ENCODE measurements at regions not wholly inside any gene's neighbourhood (a gene's known extent, or its start where the extent isn't known, plus 50 kb on each side); places are given as distances from the start of the nearest gene placed in this dataset.

GRCh38 chr7:89232-90019 lies 102.9 kb upstream of the FAM20C start:
- no peaks in the 10 kb centered on the region for H3K27me3 ChIP-seq (ENCODE audit: control insufficient read depth, insufficient read depth, low read length)
- no peaks in the 10 kb centered on the region for H3K9me3 ChIP-seq (ENCODE audit: control insufficient read depth in 2 of 2, low read length in 2 of 2)
- Mint-ChIP-seq H3K4me3 (no peak overlapping the region), H3K27me3 (no peaks in the 10 kb centered on the region), H3K27ac (no peak overlapping the region), H3K9me3 (no peaks in the 10 kb centered on the region), H3K36me3 (no peaks in the 10 kb centered on the region), H3K4me1 (peaks cover 0 to 5% (median 2%) of the 10 kb centered on the region in 4 donors)
- H3K27ac ChIP-seq (ENCODE audit: insufficient read depth, low read length, poor library complexity, severe bottlenecking): no peak overlapping the region
- no peaks in the 10 kb centered on the region for H3K4me1 ChIP-seq (ENCODE audit: control insufficient read depth, insufficient read depth, low read length, poor library complexity, severe bottlenecking)
- H3K36me3 ChIP-seq (ENCODE audit: control insufficient read depth, insufficient read depth, low read length): no peaks in the 10 kb centered on the region
- DNase-seq (no peak), ATAC-seq (ENCODE audit: low read depth in 2 of 2) (peak; percentile 17 to 23)
- H3K4me3 ChIP-seq (ENCODE audit: low read depth, low read length): no peak overlapping the region

- peak overlapping the region in 1 of 3 donors; percentile 26 for H3K27ac Mint-ChIP-seq
- peaks cover 0 to 2% (median 0%) of the 10 kb centered on the region in 7 donors for H3K9me3 Mint-ChIP-seq
- peak in 1 of 3 donors; percentile 40 for DNase-seq
- no peak for ATAC-seq (ENCODE audit: low read depth in 2 of 2)
- Histone ChIP-seq H3K27me3 (ENCODE audit: control insufficient read depth, insufficient read depth, low read length) (no peaks in the 10 kb centered on the region), H3K9me3 (ENCODE audit: control insufficient read depth in 2 of 2, low read length in 2 of 2) (no peaks in the 10 kb centered on the region), H3K4me1 (ENCODE audit: control insufficient read depth, insufficient read depth, low read length, poor library complexity, severe bottlenecking) (no peaks in the 10 kb centered on the region), H3K4me3 (ENCODE audit: low read depth, low read length) (no peak overlapping the region), H3K36me3 (ENCODE audit: control insufficient read depth, insufficient read depth, low read length) (no peaks in the 10 kb centered on the region), H3K27ac (ENCODE audit: insufficient read depth, low read length, poor library complexity, severe bottlenecking) (no peak overlapping the region)
- H3K27me3 Mint-ChIP-seq: no peaks in the 10 kb centered on the region
- no peaks in the 10 kb centered on the region for H3K36me3 Mint-ChIP-seq
- peaks cover 0 to 5% (median 2%) of the 10 kb centered on the region in 4 donors for H3K4me1 Mint-ChIP-seq
- no peak overlapping the region for H3K4me3 Mint-ChIP-seq
Observed at GRCh38 chr7:90111-91063, 102.0 kb upstream of the FAM20C start.

- H3K36me3 ChIP-seq (ENCODE audit: control insufficient read depth, insufficient read depth, low read length): no peaks in the 10 kb centered on the region
- H3K27me3 Mint-ChIP-seq: no peaks in the 10 kb centered on the region
- H3K4me3 ChIP-seq (ENCODE audit: low read depth, low read length): no peak overlapping the region
- no peak for DNase-seq
- H3K4me1 Mint-ChIP-seq: peaks cover 0 to 5% (median 2%) of the 10 kb centered on the region in 4 donors
- no peaks in the 10 kb centered on the region for H3K4me1 ChIP-seq (ENCODE audit: control insufficient read depth, insufficient read depth, low read length, poor library complexity, severe bottlenecking)
- no peak overlapping the region for H3K27ac ChIP-seq (ENCODE audit: insufficient read depth, low read length, poor library complexity, severe bottlenecking)
- ATAC-seq (ENCODE audit: low read depth in 2 of 2): no peak
- H3K27ac Mint-ChIP-seq: no peak overlapping the region
- H3K9me3 Mint-ChIP-seq: peaks cover 0 to 2% (median 0%) of the 10 kb centered on the region in 7 donors
- H3K36me3 Mint-ChIP-seq: no peaks in the 10 kb centered on the region
- H3K4me3 Mint-ChIP-seq: no peak overlapping the region
- peaks cover 0 to under 1% of the 10 kb centered on the region in 2 experiments for H3K9me3 ChIP-seq (ENCODE audit: control insufficient read depth in 2 of 2, low read length in 2 of 2)
- H3K27me3 ChIP-seq (ENCODE audit: control insufficient read depth, insufficient read depth, low read length): no peaks in the 10 kb centered on the region
Observed at GRCh38 chr7:91396-92175, 100.8 kb upstream of the FAM20C start.

DNA sequence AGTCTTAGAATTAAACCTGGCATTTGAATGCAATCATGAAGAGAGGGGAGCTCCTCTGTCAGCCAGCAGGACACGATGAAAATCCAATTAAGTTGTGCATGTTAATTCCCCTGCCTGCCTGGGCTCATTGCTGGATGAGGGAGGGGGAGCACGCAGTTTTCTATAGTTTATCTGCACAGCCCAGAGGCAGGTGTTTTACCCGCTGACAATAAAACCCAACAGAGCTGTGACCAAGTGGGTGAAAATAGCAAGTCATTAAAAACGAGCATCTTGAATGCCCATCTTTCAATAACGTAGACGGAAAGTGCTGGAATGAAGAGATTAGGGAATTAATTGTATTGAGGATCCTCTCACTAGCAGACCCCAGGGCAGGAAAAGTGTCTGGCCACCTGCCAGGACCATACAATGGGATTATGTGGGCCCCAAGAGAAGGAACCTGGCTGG lies 100.1 kb upstream of the FAM20C start:
- Mint-ChIP-seq H3K36me3 (no peaks in the 10 kb centered on the region), H3K27ac (no peak overlapping the region), H3K9me3 (peaks cover 0 to 4% (median 0%) of the 10 kb centered on the region in 7 donors), H3K4me3 (no peak overlapping the region), H3K4me1 (peaks cover 0 to 5% (median 2%) of the 10 kb centered on the region in 4 donors), H3K27me3 (no peaks in the 10 kb centered on the region)
- no peaks in the 10 kb centered on the region for H3K27me3 ChIP-seq (ENCODE audit: control insufficient read depth, insufficient read depth, low read length)
- no peak for ATAC-seq (ENCODE audit: low read depth in 2 of 2)
- no peaks in the 10 kb centered on the region for H3K4me1 ChIP-seq (ENCODE audit: control insufficient read depth, insufficient read depth, low read length, poor library complexity, severe bottlenecking)
- no peak for DNase-seq
- no peaks in the 10 kb centered on the region for H3K36me3 ChIP-seq (ENCODE audit: control insufficient read depth, insufficient read depth, low read length)
- H3K27ac ChIP-seq (ENCODE audit: insufficient read depth, low read length, poor library complexity, severe bottlenecking): no peak overlapping the region
- H3K9me3 ChIP-seq (ENCODE audit: control insufficient read depth in 2 of 2, low read length in 2 of 2): peaks cover 0 to 2% of the 10 kb centered on the region in 2 experiments
- no peak overlapping the region for H3K4me3 ChIP-seq (ENCODE audit: low read depth, low read length)

GRCh38 chr7:92888-93672 lies 99.3 kb upstream of the FAM20C start:
- Mint-ChIP-seq H3K27ac (no peak overlapping the region), H3K4me1 (peaks cover 0 to 5% (median 2%) of the 10 kb centered on the region in 4 donors), H3K4me3 (no peak overlapping the region), H3K27me3 (peaks cover under 1% of the 10 kb centered on the region), H3K9me3 (peaks cover 0 to 5% (median under 1%) of the 10 kb centered on the region in 7 donors), H3K36me3 (no peaks in the 10 kb centered on the region)
- peaks cover 1 to 3% of the 10 kb centered on the region in 2 experiments for H3K9me3 ChIP-seq (ENCODE audit: control insufficient read depth in 2 of 2, low read length in 2 of 2)
- H3K4me3 ChIP-seq (ENCODE audit: low read depth, low read length): no peak overlapping the region
- H3K36me3 ChIP-seq (ENCODE audit: control insufficient read depth, insufficient read depth, low read length): no peaks in the 10 kb centered on the region
- no peaks in the 10 kb centered on the region for H3K4me1 ChIP-seq (ENCODE audit: control insufficient read depth, insufficient read depth, low read length, poor library complexity, severe bottlenecking)
- H3K27ac ChIP-seq (ENCODE audit: insufficient read depth, low read length, poor library complexity, severe bottlenecking): no peak overlapping the region
- H3K27me3 ChIP-seq (ENCODE audit: control insufficient read depth, insufficient read depth, low read length): no peaks in the 10 kb centered on the region
- DNase-seq (no peak), ATAC-seq (ENCODE audit: low read depth in 2 of 2) (no peak)

DNA sequence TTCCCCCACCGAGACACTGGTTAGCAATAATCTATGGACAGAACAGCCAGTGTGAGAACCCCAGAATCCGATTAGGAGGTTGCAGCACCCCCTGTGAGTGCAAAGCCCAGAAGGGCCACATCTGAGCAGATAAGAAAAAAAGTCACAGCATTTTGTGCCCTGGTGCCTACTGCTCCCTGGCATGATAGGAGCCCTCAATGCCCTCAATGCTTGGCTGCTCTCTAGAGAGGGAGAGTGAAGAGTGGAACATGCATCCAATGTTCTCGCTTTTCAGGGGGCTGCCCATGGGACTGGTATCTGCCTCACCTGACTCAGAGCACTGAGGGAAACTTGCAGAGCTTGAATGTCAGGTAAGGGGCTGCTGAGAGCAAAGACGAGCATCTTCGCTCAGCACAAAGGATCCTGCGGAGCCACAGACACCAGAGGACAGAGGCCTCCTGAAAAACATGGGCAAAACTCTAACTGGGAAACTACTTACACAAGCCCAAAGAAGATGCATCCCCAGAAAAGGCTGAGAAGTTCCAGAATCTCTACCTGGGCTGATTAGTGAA lies 98.0 kb upstream of the FAM20C start:
- DNase-seq: no peak
- no peak overlapping the region for H3K27ac ChIP-seq (ENCODE audit: insufficient read depth, low read length, poor library complexity, severe bottlenecking)
- Mint-ChIP-seq H3K4me3 (no peak overlapping the region), H3K9me3 (peaks cover 0 to 7% (median 4%) of the 10 kb centered on the region in 7 donors), H3K27me3 (peaks cover 5% of the 10 kb centered on the region), H3K4me1 (peaks cover 0 to 5% (median 2%) of the 10 kb centered on the region in 4 donors), H3K36me3 (no peaks in the 10 kb centered on the region), H3K27ac (no peak overlapping the region)
- no peaks in the 10 kb centered on the region for H3K36me3 ChIP-seq (ENCODE audit: control insufficient read depth, insufficient read depth, low read length)
- H3K4me3 ChIP-seq (ENCODE audit: low read depth, low read length): no peak overlapping the region
- H3K9me3 ChIP-seq (ENCODE audit: control insufficient read depth in 2 of 2, low read length in 2 of 2): peaks cover 6 to 7% of the 10 kb centered on the region in 2 experiments
- H3K27me3 ChIP-seq (ENCODE audit: control insufficient read depth, insufficient read depth, low read length): no peaks in the 10 kb centered on the region
- ATAC-seq (ENCODE audit: low read depth in 2 of 2): no peak
- H3K4me1 ChIP-seq (ENCODE audit: control insufficient read depth, insufficient read depth, low read length, poor library complexity, severe bottlenecking): no peaks in the 10 kb centered on the region

Data from CD4-positive, CD25-positive, alpha-beta regulatory T cell (primary cell).